Neural cell (in vitro differentiated cells): ENCODE measurements at regions not wholly inside any gene's neighbourhood (a gene's known extent, or its start where the extent isn't known, plus 50 kb on each side); places are given as distances from the start of the nearest gene placed in this dataset.

Experiments
- H2AFZ ChIP-seq: fragments of 200-600, 300-800 bp; sonication (generic), shearing (Covaris generic); 2 replicates; pipeline ENCODE4 v1.6.0; 2014; ENCODE audit warnings: low read depth, mild to moderate bottlenecking, antibody characterized with exemption, low read length, moderate library complexity
- H3F3A ChIP-seq: fragments of 200-600 bp; shearing (Covaris generic); 2 replicates; pipeline ENCODE4 v1.6.1; 2016; ENCODE audit warnings: mild to moderate bottlenecking, moderate library complexity, mixed read lengths, antibody characterized with exemption, low read length; ENCODE audit not compliant: insufficient read depth, poor library complexity, severe bottlenecking
- H3K27ac ChIP-seq: fragments of 200-600, 300-800 bp; sonication (generic), shearing (Covaris generic); 2 replicates; pipeline ENCODE4 v1.5.1; 2014; ENCODE audit warnings: mild to moderate bottlenecking, low read length, moderate library complexity
- H3K27me3 ChIP-seq: fragments of 300-800, 200-600 bp; sonication (generic), shearing (Covaris generic); 2 replicates; pipeline ENCODE4 v1.6.0; 2014; ENCODE audit warnings: mild to moderate bottlenecking, low read depth, low read length, moderate library complexity; ENCODE audit not compliant: insufficient read depth
- H3K36me3 ChIP-seq: fragments of 300-800, 200-600 bp; sonication (generic), shearing (Covaris generic); 2 replicates; pipeline ENCODE4 v1.5.1; 2014; ENCODE audit warnings: mild to moderate bottlenecking, antibody characterized with exemption, low read length, moderate library complexity; ENCODE audit not compliant: insufficient read depth
- H3K4me2 ChIP-seq: fragments of 300-800, 200-600 bp; sonication (generic), shearing (Covaris generic); 2 replicates; pipeline ENCODE4 v1.6.0; 2014; ENCODE audit warnings: mild to moderate bottlenecking, low read length
- H3K4me3 ChIP-seq: fragments of 300-800, 200-600 bp; sonication (generic), shearing (Covaris generic); 2 replicates; pipeline ENCODE4 v1.5.1; 2014; ENCODE audit warnings: mild to moderate bottlenecking, low read length, moderate library complexity
- H3K79me2 ChIP-seq: fragments of 200-600 bp; shearing (Covaris generic); replicated peaks from 2 replicates; pipeline ENCODE4 v1.6.0; 2014; ENCODE audit warnings: mild to moderate bottlenecking, low read length, moderate library complexity; ENCODE audit not compliant: insufficient read depth
- H3K9ac ChIP-seq: fragments of 300-800, 200-600 bp; sonication (generic), shearing (Covaris generic); 2 replicates; pipeline ENCODE4 v1.6.1; 2016; ENCODE audit warnings: mild to moderate bottlenecking, low read length, mixed read lengths
- H3K9me2 ChIP-seq: fragments of 200-600 bp; shearing (Covaris generic); 2 replicates; pipeline ENCODE4 v1.6.1; 2016; ENCODE audit warnings: mild to moderate bottlenecking, low read length, mixed read lengths; ENCODE audit not compliant: insufficient read depth
- H3K9me3 ChIP-seq: fragments of 200-600, 300-800 bp; sonication (generic), shearing (Covaris generic); 2 replicates; pipeline ENCODE4 v1.6.1; 2016; ENCODE audit warnings: mild to moderate bottlenecking, mixed run types, low read length, moderate library complexity, mixed read lengths
- H4K20me1 ChIP-seq: fragments of 200-600 bp; shearing (Covaris generic); 2 replicates; pipeline ENCODE4 v1.6.1; 2016; ENCODE audit warnings: mild to moderate bottlenecking, mixed run types; ENCODE audit not compliant: insufficient read depth
- EP300 ChIP-seq: fragments of 450-650 bp; conservative IDR thresholded peaks from 2 replicates; pipeline ENCODE4 v1.6.1; 2014; ENCODE audit warnings: antibody characterized with exemption, mild to moderate bottlenecking, moderate library complexity; ENCODE audit not compliant: poor library complexity, severe bottlenecking
- EZH2 ChIP-seq: fragments of 200-600, 300-800 bp; shearing (Covaris generic), sonication (generic); IDR thresholded peaks from 2 replicates; pipeline ENCODE4 v1.6.1; 2014; ENCODE audit warnings: antibody characterized with exemption, low read length, borderline replicate concordance, mild to moderate bottlenecking; ENCODE audit not compliant: insufficient read depth, poor library complexity, severe bottlenecking
- MXI1 ChIP-seq: fragments of 450-650 bp; conservative IDR thresholded peaks from 2 replicates; pipeline ENCODE4 v1.6.1; 2014; ENCODE audit warnings: antibody characterized with exemption, mild to moderate bottlenecking; ENCODE audit not compliant: poor library complexity, severe bottlenecking
- POLR2AphosphoS5 ChIP-seq: IDR thresholded peaks from 2 replicates; pipeline ENCODE4 v1.6.1; 2012
- RAD21 ChIP-seq: fragments of 450-650 bp; conservative IDR thresholded peaks from 2 replicates; pipeline ENCODE4 v1.6.1; 2014; ENCODE audit warnings: antibody characterized with exemption, mild to moderate bottlenecking, moderate library complexity
- SMC3 ChIP-seq: fragments of 450-650 bp; conservative IDR thresholded peaks from 2 replicates; pipeline ENCODE4 v1.6.1; 2014; ENCODE audit warnings: antibody characterized with exemption, mild to moderate bottlenecking, moderate library complexity; ENCODE audit not compliant: poor library complexity
- TF ChIP-seq, protein P1 (sequence below): fragments of 450-650 bp; IDR thresholded peaks from 2 replicates; pipeline ENCODE4 v1.5.1; 2014; ENCODE audit warnings: antibody characterized with exemption, mild to moderate bottlenecking, moderate library complexity; ENCODE audit not compliant: poor library complexity, severe bottlenecking
- TF ChIP-seq, protein P2 (sequence below): IDR thresholded peaks from 2 replicates; pipeline ENCODE4 v1.6.1; 2012; ENCODE audit warnings: borderline replicate concordance

DNA sequence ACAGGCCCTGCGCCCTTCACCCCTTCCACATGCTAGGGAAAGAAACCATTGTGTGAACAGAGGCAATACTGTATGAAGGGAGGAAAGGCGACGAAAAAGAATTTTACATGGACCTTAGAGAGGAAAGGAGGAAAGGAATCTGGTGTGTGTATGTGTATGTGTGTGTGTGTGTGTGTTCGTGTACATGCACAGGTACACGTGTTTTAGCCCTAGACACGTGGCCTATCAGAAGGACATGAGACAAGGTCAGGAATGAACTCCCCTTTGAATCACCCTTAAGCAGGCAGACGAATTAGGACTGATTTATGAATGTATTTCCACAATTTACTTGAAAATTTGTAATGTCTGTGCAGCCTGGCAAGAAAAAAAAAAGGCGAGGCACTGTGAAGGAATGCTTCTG lies 276.0 kb downstream of the ZNF516 start:
- Histone ChIP-seq H2AFZ (no peak overlapping the region), H3K4me2 (no peak overlapping the region), H3K9me2 (no peaks in the 10 kb centered on the region), H4K20me1 (no peaks in the 10 kb centered on the region), H3K79me2 (no peaks in the 10 kb centered on the region), H3K4me3 (no peak overlapping the region), H3K9me3 (peaks cover 6% of the 10 kb centered on the region), H3F3A (no peaks in the 10 kb centered on the region), H3K27me3 (no peaks in the 10 kb centered on the region), H3K36me3 (no peaks in the 10 kb centered on the region), H3K27ac (no peak overlapping the region), H3K9ac (no peak overlapping the region)
- TF ChIP-seq EP300 (no peak), SMC3 (no peak), EZH2 (no peak)
- TF ChIP-seq, protein P1, sequence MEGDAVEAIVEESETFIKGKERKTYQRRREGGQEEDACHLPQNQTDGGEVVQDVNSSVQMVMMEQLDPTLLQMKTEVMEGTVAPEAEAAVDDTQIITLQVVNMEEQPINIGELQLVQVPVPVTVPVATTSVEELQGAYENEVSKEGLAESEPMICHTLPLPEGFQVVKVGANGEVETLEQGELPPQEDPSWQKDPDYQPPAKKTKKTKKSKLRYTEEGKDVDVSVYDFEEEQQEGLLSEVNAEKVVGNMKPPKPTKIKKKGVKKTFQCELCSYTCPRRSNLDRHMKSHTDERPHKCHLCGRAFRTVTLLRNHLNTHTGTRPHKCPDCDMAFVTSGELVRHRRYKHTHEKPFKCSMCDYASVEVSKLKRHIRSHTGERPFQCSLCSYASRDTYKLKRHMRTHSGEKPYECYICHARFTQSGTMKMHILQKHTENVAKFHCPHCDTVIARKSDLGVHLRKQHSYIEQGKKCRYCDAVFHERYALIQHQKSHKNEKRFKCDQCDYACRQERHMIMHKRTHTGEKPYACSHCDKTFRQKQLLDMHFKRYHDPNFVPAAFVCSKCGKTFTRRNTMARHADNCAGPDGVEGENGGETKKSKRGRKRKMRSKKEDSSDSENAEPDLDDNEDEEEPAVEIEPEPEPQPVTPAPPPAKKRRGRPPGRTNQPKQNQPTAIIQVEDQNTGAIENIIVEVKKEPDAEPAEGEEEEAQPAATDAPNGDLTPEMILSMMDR: no peak

DNA sequence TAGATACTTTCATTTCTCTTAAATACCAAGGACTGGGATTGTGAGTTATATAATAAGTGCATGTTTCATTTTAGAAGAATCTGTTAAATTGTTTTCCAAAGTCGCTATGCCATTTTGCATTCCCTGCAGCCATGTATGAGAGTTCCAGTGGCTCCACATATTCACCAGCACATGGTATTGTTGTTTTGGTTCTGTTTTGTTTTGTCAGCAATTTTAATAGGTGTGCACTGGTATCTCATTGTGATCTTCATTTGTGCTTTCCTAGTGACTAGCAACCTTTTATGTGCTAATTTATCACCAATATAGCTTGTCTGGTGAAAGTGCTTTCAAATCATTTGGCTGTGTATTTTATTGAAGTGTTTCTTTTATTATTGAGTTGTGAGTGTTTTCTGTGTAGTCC lies 278.9 kb downstream of the ZNF516 start:
- TF ChIP-seq MXI1: no peak
- TF ChIP-seq SMC3: no peak
- no peak for TF ChIP-seq RAD21
- TF ChIP-seq POLR2AphosphoS5: no peak
- no peak for TF ChIP-seq EZH2
- TF ChIP-seq, protein P1: no peak
- TF ChIP-seq, protein P2, sequence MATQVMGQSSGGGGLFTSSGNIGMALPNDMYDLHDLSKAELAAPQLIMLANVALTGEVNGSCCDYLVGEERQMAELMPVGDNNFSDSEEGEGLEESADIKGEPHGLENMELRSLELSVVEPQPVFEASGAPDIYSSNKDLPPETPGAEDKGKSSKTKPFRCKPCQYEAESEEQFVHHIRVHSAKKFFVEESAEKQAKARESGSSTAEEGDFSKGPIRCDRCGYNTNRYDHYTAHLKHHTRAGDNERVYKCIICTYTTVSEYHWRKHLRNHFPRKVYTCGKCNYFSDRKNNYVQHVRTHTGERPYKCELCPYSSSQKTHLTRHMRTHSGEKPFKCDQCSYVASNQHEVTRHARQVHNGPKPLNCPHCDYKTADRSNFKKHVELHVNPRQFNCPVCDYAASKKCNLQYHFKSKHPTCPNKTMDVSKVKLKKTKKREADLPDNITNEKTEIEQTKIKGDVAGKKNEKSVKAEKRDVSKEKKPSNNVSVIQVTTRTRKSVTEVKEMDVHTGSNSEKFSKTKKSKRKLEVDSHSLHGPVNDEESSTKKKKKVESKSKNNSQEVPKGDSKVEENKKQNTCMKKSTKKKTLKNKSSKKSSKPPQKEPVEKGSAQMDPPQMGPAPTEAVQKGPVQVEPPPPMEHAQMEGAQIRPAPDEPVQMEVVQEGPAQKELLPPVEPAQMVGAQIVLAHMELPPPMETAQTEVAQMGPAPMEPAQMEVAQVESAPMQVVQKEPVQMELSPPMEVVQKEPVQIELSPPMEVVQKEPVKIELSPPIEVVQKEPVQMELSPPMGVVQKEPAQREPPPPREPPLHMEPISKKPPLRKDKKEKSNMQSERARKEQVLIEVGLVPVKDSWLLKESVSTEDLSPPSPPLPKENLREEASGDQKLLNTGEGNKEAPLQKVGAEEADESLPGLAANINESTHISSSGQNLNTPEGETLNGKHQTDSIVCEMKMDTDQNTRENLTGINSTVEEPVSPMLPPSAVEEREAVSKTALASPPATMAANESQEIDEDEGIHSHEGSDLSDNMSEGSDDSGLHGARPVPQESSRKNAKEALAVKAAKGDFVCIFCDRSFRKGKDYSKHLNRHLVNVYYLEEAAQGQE: no peak
- Histone ChIP-seq H4K20me1 (no peaks in the 10 kb centered on the region), H3K27ac (no peak overlapping the region), H3K79me2 (no peaks in the 10 kb centered on the region), H3K27me3 (no peaks in the 10 kb centered on the region), H3K9ac (no peak overlapping the region), H2AFZ (no peak overlapping the region), H3K9me3 (peaks cover 6% of the 10 kb centered on the region), H3K4me3 (no peak overlapping the region), H3F3A (no peaks in the 10 kb centered on the region), H3K9me2 (no peaks in the 10 kb centered on the region), H3K36me3 (no peaks in the 10 kb centered on the region), H3K4me2 (no peak overlapping the region)
